ENCODE measurements at regions not wholly inside any gene's neighbourhood (a gene's known extent, or its start where the extent isn't known, plus 50 kb on each side); places are given as distances from the start of the nearest gene placed in this dataset.

DNA sequence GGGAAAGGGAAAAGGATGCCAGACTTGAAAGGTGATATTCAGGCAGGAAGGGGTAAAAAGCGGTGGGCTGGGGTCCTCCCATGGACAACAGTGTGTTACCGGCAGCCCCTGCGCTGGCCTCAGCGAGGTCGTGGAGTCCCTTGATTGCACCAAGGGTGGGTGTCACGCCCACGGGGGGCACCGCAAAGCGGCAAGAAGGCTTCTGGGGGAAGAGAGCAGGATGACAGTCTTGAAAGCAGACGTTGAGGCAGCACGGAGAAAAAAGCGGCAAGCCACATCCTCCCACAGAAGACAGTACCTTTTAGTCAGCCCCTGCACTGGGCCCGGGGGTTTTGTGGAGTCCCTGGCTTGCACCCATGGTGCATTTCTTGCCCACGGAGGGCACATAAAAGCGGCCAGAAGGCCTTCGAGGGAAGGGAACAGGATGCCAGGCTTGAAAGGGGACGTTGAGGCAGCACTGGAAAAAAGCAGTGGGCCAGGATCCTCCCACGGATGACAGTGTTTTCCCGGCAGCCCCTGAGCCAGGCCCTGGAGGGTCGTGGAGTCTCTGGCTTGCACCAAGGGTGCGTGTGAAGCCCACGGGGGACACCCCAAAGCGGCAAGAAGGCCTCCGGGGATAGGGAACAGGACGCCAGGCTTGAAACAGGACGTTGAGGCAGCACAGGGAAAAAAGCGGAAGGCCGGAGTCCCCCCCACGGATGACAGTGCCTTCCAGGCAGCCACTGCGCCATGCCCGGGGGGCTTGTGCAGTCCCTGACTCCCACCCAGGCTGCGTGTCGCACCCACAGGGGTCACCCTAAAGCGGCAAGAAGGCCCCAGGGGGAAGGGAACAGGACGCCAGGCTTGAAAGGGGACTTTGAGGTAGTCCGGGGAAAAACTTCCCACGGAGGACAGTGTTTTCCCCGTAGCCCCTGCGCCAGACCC, 162.2 kb upstream of the ALG10B start:
- no peak for DNase-seq (ENCODE audit: low spot score)
- in situ Hi-C loops (cut with MboI; ENCODE audit: low pct_unique_long_range_greater_than_20kb, low sequenced_read_pairs, unreplicated experiment), result no loop called here
- TF ChIP-seq, protein P1, sequence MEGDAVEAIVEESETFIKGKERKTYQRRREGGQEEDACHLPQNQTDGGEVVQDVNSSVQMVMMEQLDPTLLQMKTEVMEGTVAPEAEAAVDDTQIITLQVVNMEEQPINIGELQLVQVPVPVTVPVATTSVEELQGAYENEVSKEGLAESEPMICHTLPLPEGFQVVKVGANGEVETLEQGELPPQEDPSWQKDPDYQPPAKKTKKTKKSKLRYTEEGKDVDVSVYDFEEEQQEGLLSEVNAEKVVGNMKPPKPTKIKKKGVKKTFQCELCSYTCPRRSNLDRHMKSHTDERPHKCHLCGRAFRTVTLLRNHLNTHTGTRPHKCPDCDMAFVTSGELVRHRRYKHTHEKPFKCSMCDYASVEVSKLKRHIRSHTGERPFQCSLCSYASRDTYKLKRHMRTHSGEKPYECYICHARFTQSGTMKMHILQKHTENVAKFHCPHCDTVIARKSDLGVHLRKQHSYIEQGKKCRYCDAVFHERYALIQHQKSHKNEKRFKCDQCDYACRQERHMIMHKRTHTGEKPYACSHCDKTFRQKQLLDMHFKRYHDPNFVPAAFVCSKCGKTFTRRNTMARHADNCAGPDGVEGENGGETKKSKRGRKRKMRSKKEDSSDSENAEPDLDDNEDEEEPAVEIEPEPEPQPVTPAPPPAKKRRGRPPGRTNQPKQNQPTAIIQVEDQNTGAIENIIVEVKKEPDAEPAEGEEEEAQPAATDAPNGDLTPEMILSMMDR (IDR thresholded peaks at IDR 0.05; ENCODE audit: extremely low read depth, insufficient read depth, missing control alignments), result no peak

DNA sequence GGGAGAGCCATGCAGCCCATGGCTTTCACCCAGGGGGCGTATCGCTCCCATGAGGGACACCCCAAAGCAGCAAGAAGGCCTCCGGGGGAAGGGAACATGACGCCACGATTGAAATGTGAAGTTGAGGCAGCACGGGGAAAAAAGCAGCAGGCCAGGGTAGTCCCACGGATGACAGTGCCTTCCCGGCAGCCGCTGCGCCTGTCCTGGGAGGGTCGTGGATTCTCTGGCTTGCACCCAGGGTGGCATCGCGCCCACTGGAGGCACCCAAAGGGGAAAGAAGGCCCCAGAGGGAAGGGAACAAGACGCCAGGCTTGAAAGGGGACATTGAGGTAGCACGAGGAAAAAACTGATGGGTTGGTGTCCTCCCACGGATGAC, 161.6 kb upstream of the ALG10B start:
- no peak for DNase-seq (ENCODE audit: low spot score)
- TF ChIP-seq, protein P1 (IDR thresholded peaks at IDR 0.05; ENCODE audit: extremely low read depth, insufficient read depth, missing control alignments), result no peak
- in situ Hi-C loops (cut with MboI; ENCODE audit: low pct_unique_long_range_greater_than_20kb, low sequenced_read_pairs, unreplicated experiment), result no loop called here

DNA sequence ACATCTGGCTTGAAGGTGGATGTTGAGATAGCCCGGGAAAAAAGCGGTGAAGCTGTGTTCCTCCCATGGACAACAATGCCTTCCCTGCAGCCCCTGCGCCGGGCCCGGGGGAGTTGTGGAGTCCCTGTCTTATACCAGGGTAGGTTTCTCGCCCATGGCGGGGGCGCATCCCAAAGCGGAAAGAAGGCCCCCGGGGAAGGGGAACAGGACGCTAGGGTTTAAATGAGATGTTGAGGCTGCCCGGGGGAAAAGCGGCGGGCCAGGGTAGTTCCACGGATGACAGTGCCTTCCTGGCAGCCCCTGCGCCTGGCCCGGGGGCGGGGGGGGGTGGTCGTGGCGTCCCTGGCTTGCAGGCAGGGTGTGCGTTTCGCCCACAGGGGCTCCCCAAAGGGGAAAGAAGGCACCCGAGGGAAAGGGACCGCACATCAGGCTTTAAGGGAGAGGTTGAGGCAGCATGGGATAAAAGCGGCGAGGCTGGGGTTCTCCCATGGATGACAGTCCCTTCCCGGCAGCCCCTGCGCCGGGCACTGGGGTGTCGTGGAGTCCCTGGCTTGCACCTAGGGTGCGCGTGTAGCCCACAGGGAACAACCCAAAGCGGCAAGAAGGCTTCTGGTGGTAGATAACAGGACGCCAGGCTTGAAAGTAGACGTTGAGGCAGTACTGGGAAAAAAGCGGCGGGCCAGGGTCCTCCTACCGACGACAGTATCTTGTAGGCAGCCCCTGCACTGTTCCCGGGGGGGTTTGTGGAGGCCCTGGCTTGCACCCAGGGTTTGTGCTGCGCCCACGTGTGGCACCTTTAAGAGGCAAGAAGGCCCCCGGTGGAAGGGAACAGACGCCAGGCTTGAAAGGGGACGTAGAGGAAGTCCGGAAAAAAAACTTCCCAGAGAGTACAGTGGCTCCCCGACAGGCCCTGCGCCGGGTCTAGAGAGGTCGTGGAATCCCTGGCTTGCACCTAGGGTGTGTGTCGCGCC, 160.8 kb upstream of the ALG10B start:
- in situ Hi-C loops (cut with MboI; ENCODE audit: low pct_unique_long_range_greater_than_20kb, low sequenced_read_pairs, unreplicated experiment), result no loop called here
- no peak for DNase-seq (ENCODE audit: low spot score)
- TF ChIP-seq, protein P1 (IDR thresholded peaks at IDR 0.05; ENCODE audit: extremely low read depth, insufficient read depth, missing control alignments), result no peak

DNA sequence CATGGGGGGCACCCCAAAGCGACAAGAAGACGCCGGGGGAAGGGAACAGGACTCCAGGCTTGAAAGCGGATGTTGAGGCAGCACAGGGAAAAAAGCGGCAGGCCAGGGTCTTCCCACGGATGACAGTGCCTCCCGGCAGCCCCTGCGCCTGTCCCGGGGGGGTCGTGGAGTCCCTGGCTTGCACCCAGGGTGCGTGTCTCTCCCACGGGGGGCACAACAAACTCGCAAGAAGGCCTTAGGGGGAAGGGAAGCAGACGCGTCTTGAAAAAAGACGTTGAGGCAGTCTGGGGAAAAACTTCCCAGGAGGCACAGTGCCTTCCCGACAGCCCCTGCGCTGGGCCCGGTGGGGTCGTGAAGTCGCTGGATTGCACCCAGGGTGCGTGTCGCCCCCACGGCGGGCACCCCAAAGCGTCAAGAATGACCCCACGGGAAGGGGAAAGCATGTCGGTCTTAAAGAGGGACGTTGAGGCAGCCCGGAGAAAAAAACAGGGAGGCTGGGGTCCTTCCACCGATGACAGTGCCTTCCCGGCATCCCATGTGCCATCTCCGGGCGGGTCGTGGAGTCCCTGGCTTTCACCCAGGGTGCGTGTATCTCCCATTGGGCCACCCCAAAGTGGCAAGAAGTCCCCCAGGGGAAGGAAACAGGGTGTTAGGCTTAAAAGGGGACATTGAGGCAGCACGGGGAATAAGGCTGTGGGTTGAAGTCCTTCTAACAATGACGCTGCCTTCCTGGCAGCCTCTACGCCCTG, 159.9 kb upstream of the ALG10B start:
- DNase-seq (ENCODE audit: low spot score), result no peak
- TF ChIP-seq, protein P1 (IDR thresholded peaks at IDR 0.05; ENCODE audit: extremely low read depth, insufficient read depth, missing control alignments), result no peak
- in situ Hi-C loops (cut with MboI; ENCODE audit: low pct_unique_long_range_greater_than_20kb, low sequenced_read_pairs, unreplicated experiment), result no loop called here

DNA sequence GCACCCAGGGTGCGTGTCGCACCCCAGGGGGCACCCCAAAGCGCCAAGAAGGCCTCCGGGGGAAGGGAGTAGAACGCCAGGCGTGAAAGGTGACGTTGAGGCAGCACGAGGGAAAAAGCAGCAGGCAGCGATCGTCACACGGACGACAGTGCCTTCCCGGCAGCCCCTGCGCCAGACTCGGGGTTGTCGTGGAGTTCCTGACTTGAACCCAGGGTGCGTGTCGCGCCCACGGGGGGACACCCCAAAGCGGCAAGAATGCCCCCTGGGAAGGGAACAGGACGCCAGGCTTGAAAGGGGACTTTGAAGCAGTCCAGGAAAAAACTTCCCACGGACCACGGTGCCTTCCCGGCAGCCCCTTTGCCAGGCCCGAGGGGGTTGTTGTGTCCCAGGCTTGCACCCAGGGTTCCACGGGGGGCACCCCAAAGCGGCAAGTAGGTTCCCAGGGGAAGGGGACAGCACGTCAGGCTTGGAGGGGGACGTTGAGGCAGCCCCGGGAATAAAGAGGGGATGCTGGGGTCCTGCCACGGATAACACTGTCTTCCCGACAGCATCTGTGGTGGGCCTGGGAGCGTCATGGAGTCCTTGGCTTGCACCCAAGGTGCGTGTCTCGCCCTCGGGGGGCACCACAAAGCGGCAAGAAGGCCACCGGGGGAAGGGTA, 159.2 kb upstream of the ALG10B start:
- in situ Hi-C loops (cut with MboI; ENCODE audit: low pct_unique_long_range_greater_than_20kb, low sequenced_read_pairs, unreplicated experiment), result no loop called here
- TF ChIP-seq, protein P1 (IDR thresholded peaks at IDR 0.05; ENCODE audit: extremely low read depth, insufficient read depth, missing control alignments), result no peak
- DNase-seq (ENCODE audit: low spot score), result no peak
